ENCODE measurements at regions not wholly inside any gene's neighbourhood (a gene's known extent, or its start where the extent isn't known, plus 50 kb on each side); places are given as distances from the start of the nearest gene placed in this dataset.

DNA sequence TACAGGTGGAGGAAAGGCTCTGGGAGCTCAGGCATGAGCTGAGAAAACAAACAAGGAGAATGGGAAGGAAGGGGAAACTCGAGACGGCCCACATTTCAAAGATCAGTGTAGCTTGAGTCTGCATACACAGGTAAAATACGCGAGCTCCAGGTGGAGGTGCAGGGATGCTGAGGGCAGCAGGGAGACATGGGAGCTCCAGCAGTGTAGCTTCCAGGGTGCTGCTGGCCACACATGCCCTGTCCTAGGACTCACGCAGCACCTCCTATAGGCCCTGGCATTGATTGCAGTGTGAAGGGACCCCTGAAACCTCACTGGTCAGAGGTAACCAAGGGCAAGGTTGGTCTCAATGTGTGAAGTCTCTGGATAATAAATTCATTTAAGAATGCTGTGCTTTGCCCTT is 362.8 kb upstream of the HS6ST1 start:
- BruUV-seq (replicated peaks), result no TSS peak
- peak; percentile 65 for ATAC-seq
- ChIA-PET CTCF (ENCODE audit: low intra/inter-chr PET ratio) (no interaction called here), POLR2A (interaction anchor here (0.6 kb wide), 1 partner anchor 260 kb away, joined by 3 read pairs; no protein-coding TSS in a partner anchor)
- FAIRE-seq, result no peak
- DNase-seq (ENCODE audit: extremely low read depth in 1 of 4, low spot score in 3 of 4), result no peak
- Histone ChIP-seq H3K9ac (ENCODE audit: insufficient read depth in 1 of 2, low read depth in 2 of 2, low read length in 2 of 2) (no peak overlapping the region), H3K36me3 (ENCODE audit: control insufficient read depth, insufficient read depth, low read length) (no peaks in the 10 kb centered on the region), H3K9me1 (ENCODE audit: control insufficient read depth, insufficient read depth, low read length) (no peaks in the 10 kb centered on the region), H3K4me1 (replicated peaks in 1 of 2; ENCODE audit: control insufficient read depth in 2 of 2, insufficient read depth in 2 of 2, low read length in 2 of 2) (no peaks in the 10 kb centered on the region), H3K27ac (ENCODE audit: extremely low read depth, low read depth, low read length) (no peak overlapping the region), H3K9me3 (replicated peaks; ENCODE audit: control insufficient read depth, insufficient read depth, low read depth, low read length) (no peaks in the 10 kb centered on the region), H3K79me2 (ENCODE audit: control insufficient read depth, insufficient read depth, low read length) (no peaks in the 10 kb centered on the region), H2AFZ (ENCODE audit: low read depth, low read length) (no peak overlapping the region), H4K20me1 (replicated peaks; ENCODE audit: control insufficient read depth, insufficient read depth, low read length) (no peaks in the 10 kb centered on the region), H3K4me2 (ENCODE audit: insufficient read depth, low read length) (no peak overlapping the region), H3K4me3 (no peak overlapping the region), H3K27me3 (ENCODE audit: control insufficient read depth in 2 of 2, insufficient read depth in 2 of 2, low read length in 2 of 2) (peaks cover 6 to 23% of the 10 kb centered on the region in 2 experiments; a peak in 3 of 5 replicates)
- intact Hi-C loops (cut with micrococcal nuclease) (no loop called here), in situ Hi-C loops (cut with MboI) (no loop called here)
- TF ChIP-seq, protein P1, sequence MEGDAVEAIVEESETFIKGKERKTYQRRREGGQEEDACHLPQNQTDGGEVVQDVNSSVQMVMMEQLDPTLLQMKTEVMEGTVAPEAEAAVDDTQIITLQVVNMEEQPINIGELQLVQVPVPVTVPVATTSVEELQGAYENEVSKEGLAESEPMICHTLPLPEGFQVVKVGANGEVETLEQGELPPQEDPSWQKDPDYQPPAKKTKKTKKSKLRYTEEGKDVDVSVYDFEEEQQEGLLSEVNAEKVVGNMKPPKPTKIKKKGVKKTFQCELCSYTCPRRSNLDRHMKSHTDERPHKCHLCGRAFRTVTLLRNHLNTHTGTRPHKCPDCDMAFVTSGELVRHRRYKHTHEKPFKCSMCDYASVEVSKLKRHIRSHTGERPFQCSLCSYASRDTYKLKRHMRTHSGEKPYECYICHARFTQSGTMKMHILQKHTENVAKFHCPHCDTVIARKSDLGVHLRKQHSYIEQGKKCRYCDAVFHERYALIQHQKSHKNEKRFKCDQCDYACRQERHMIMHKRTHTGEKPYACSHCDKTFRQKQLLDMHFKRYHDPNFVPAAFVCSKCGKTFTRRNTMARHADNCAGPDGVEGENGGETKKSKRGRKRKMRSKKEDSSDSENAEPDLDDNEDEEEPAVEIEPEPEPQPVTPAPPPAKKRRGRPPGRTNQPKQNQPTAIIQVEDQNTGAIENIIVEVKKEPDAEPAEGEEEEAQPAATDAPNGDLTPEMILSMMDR (IDR thresholded peaks at IDR 0.05 in 2 of 3, conservative IDR thresholded peaks at IDR 0.05 in 1 of 3; ENCODE audit: insufficient read depth in 2 of 3, low read depth in 1 of 3, low read length in 3 of 3), result peak in 2 of 3 experiments; percentile 12 to 25; a peak in 1 of 6 replicates
- TF ChIP-seq, protein P2, sequence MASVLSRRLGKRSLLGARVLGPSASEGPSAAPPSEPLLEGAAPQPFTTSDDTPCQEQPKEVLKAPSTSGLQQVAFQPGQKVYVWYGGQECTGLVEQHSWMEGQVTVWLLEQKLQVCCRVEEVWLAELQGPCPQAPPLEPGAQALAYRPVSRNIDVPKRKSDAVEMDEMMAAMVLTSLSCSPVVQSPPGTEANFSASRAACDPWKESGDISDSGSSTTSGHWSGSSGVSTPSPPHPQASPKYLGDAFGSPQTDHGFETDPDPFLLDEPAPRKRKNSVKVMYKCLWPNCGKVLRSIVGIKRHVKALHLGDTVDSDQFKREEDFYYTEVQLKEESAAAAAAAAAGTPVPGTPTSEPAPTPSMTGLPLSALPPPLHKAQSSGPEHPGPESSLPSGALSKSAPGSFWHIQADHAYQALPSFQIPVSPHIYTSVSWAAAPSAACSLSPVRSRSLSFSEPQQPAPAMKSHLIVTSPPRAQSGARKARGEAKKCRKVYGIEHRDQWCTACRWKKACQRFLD (CRISPR knock-in tag; IDR thresholded peaks at IDR 0.05), result no peak
- 0% methylated on average over 5 of the region's 5 CpGs for WGBS (ENCODE audit: insufficient coverage, low coverage, missing lambda C conversion rate)
